Stimulated activated CD4-positive, alpha-beta T cell treated with anti-CD3 and anti-CD28 coated beads, Interleukin-1b, Interleukin-23, amount 100 ng/mL, for 48 hours (primary cell): ENCODE measurements at regions not wholly inside any gene's neighbourhood (a gene's known extent, or its start where the extent isn't known, plus 50 kb on each side); places are given as distances from the start of the nearest gene placed in this dataset.

Experiments
- DNase-seq: peaks from one replicate; pipeline ENCODE4 v3.0.0-alpha.2; 2020

DNA sequence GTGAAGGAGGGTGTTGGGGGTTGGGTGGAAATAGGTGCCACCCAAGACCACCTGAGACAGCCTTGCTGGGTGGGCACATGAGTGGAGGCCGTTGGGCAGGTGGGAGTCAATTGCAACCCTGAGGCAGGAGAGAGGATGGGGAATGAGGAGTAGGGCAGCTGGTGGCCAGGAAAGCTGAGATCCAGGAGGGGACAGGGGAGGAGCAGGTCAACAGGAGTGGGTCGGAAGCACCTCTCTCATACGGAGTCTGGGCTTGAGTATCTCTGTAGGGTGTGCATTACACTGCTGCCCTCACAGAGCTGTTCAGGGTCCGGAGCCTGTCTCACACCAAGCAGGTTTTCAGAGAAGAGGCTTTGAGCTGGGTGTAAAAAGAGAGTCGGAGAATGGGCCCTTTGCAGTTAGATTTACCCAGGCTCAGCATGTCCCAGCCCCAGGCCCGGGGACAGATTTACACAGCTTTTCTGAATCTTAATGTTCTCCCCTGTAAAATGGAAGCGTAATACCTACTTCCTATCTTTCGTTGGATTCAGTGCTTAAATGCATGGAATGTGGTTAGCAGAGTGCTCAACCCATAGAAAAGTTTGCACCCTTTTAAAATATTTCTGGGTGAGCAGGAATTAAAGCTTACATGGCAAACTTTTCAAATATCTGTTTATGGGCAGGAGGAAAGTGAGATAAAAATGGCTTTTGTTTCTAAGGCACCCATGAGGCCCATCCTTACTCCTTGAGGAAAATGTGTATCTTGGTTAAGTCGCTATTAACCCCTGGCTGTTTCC, 144.0 kb upstream of the MYCN start:
- no peak for DNase-seq

DNA sequence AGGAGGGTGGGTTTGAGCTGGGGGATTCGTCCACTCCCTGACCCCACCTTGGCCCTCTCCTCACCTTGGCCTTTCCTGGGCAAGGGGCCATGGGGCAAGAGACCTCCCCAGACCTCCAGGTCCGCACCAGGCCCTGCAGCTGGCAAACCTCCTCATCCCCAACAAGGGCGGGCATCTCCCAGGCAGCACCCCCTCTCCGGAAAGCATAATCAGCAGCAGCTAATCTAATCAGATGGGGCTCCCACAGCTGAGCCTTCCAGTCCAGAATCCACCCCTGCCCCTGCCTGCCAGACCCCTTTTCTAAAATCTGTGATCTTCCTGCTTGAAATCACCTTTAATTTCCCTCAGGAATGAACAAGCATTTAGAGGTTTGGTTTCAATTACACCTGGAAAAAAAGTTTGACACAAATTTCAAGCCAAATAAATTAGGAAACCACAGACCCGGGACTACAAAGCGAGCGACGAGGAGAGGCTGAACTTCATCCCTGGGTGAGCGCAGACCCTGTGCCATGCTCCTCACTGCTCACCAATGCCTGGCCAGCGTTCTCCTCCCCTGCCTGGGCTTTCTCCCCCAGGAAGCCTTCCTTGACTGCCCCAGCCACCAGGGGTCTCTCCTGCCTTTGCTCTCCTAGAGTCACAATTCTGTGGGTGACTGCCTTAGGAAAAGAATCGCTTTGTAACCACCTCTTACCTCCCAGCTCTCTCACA, 143.0 kb upstream of the MYCN start:
- DNase-seq, result no peak

DNA sequence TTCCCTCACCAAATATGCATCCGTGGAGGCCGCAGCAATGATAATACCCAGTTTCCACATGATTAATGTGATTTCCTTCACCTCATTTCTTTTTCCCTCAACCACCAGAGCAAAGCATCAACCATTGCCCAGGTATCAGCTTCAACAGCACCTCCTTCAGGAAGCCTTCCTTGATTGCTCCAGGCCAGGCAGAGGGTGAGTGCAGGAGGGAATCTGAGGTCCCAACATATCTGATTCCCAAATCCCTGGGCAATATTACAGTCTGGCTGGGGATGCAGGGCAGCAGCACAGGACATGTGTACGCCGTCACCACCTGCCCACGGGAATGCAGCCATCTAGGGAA, 142.4 kb upstream of the MYCN start:
- DNase-seq, result no peak

DNA sequence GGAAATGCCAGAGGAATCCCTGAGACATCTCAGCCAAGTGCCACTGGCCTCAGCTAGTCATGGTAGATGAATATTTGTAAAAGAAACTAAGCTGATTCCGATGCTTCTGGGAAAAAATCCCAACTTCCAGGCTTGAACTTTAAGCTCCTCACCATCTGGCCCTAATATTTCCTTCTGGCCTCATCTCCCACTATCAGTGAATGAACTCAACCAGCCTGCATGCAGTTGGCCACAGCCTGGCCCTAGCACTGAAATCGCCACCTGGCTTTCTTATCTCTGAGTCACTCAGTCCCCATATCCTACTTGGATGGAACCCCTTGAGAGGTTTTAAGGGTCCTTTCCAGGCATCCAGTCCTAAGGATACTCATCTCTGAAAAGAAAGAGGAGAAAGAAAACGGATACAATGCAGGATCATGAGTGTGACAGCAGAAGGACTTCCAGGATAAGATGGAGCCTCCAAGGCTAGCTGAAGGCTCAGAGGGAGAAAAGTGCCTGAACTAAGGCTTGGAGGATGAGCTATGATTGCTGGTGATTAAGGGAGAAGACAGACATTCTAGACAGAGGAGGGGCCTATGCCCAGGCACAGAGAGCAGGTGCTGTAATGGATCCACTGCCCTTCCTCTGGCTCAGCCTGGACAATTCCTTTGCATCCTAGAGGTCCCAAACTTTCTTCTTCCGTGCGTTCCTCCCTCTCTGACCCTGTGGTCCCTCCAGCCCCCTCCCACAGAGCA, 141.5 kb upstream of the MYCN start:
- DNase-seq, result no peak

DNA sequence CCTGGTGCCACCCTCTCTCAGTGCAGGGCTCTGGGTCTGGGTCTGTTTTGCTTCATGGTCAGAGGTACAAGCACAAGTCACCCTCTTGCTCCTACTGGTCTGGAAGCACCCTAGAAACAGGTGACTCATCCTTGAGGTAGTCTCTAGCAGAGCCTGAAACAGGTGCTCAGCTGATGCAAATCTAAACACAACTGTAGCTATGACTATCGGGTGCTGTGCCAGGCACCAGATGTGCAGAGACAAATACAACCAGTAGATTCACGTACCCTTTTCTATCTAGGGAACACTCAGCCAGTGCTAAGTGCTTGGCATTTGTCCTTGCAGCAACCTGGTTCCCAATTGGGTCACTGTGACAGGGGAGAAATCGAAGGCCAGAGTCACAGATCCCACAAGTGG, 140.9 kb upstream of the MYCN start:
- no peak for DNase-seq

DNA sequence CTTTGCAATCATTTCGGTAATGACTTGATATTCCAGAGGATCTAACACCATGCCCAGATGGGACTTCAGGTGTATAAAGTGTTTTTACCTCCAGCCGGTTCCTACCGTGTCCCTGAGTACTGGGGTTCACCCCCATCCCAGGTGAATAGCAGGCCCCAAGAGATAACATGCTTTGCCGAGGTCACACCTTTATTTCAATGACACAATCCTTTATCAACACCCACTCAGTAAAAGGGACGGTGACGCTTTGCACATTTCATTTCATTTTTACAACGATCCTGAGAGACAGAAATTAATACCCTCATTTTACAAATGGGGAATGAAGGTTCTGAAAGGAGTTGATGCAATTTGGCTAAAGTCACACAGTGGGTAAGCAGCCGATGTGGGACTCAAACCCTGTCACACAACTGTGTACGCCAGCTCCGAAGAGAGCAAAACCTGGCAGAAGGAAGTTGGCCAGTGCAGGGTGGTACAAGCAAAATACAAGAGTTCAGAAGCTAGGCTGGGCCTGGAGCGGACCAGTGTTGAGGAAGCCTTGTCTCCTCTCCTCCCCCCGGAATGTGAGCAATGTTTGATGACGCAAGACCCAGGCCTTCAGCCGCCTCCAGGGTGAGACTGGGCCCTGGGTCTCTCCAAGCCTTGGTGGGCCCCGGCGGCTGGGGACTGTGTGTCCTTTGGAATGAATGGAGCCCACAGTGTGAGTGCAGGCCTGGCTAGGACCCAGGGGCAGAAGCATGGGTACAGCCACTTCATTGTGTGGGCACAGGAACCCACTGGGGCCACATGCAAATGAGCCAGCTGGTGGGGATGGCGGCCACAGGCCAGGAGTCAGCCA, 139.6 kb upstream of the MYCN start:
- no peak for DNase-seq

DNA sequence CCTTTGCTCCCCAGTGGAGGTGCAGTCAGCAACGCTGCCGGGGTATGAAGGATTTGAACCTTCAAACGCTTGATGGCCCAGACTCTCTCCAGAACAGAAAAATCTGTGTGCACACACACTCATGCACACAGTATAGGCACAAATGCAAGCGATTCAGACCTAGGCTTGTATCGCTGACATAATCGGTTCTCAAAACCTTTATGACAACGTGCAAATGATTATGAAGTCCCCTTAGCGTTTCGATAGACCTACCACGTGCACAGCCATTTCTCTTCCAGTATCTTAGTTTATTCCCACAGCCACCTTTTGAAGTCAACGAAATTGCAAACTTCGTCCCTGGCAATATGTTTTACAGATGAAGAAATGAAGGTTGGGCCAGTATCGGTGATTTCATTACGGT, 138.9 kb upstream of the MYCN start:
- DNase-seq, result no peak

DNA sequence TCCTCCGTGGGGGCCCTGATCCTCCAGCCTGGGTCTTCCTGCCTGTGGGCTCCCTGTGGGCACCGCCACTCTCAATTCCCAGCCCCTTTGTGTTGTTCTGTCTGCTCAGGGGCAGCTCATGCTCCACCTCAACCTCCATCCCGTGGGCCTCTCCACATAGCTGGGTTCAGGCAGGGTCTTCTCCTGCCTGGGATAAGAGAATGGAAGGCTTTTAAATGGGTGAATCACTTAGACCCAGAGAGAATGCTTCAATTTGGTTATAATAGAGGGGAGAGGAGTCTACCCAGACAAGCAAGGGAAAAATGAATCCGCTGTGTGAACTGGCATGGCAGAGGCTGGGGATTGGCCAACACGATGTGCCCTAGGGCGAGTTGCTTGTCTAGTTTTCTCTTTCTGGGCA, 138.4 kb upstream of the MYCN start:
- DNase-seq, result no peak

DNA sequence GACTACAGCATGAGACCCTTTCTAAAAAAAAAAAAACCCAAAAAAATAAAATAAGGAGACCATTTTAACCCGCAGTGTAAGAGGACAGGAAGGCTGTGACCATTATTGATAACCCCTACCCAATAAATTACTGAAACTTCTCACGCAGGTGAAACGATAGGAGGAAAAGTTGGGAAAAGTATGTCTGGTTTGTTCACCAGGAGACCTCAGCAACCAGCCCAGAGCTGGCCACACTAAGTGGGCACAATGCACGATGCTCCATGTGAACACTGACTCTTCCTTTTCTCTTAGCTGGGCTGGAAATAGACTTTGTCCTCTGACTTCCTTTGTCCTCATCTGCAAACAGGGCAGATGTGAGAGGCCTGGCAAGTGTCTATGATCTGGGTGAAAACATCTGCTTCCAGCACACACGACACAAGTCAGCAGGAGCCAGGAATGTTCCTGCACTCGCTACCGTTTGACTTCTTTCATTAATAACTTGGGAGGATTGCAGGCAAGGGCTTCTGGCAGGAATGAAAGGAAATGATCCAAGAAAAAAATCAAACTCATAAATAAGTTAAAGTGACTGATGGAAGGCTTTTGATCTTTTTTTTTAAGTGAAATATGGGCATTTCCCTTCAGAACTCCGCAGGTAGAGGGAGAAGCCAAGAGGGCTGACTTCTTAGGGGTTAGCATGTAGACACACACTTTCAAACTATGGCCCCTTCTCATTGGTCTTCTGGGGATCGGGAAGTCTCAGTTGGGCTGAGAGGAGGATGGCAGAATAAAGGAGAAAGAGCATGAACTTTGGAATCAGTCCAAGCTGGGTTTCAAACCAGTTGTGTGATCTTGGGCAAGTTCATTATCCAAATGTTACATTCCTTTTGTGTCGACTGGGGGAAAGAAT, 137.4 kb upstream of the MYCN start:
- DNase-seq, result no peak

DNA sequence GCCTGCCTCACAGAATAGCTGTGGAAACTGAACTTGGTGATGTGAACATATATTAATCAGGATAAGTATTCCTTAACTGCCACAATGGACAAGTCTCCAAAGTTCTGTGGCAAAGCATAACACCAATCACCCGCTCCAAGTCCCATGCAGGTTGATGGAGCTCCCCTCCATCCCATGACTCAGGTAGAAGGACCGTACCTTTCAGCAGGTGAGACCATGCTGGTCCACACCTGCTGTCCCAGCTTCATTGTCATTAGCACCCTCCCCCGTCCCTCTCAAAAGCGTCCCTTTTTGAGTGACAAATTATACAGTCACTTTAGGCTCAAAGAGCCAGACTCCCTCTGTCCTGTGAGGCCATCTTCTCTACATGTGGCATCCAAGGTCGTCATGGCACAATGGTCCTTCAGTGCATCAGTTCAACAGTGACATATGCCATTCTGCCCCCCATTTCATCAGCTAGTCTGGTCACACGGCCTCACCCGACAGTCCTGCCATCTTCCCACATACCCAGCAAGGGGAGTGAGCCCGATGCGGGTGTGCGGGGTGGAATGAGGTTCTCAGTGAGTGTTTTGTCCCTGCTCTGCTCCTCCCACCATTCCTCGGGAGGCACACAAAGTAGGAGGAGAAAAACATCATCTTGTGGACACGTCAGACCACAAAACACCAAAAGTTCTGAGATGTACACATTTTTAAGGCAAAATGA, 136.7 kb upstream of the MYCN start:
- DNase-seq, result no peak

DNA sequence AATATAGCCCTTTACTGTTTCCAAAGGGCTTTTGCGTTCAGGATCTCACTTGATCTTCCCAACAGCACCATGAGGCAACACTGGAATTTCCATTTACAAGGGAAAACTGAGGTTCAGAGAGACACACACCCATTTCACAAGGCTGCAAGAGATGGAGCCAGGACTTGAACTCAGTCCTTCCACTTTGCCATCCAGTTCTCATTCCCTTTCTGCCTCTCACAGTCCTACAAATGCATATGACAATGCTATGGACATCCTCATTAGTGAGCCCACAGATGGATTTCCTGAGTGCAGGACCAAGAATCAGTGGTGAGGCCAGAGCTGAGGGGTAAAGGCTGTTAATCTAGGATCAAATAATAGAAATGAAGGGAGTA, 136.1 kb upstream of the MYCN start:
- no peak for DNase-seq

DNA sequence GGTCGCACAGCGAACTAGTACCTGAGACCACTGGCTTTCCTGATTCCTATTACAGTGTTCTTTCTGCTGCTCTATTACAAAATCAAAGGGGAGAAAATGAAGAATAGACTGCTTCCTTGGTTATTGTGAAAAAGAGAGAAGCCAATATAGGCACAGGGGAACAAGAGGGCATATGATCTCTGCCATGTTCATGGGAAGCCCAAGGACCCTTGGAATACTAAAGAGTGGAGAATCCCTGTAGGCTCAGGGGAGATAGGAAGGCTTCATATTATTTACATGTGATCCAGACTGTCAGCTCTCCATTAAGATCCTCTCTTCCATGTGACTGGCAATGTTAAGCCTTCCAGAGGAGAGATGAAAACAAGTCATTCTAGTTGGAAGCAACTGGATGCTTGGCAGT, 135.7 kb upstream of the MYCN start:
- DNase-seq, result no peak

DNA sequence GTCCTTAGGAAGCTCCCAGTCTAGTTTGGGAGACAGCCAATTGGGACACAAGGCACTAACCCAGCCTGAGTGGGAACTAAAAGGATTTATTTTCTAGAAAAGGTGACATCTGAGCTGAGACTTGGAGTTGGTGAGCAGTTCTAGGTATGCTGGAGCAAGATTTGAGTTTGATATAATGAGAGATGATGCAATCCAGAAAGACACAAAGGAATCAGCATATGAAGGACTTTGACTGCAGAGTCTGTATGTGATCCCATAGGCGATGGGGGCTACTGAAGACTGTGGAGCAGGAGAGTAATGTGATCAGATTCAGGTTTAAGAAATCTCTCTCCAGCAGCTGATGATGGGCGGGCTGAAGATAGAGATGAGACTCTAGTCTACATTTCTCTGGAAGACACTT, 135.1 kb upstream of the MYCN start:
- no peak for DNase-seq

DNA sequence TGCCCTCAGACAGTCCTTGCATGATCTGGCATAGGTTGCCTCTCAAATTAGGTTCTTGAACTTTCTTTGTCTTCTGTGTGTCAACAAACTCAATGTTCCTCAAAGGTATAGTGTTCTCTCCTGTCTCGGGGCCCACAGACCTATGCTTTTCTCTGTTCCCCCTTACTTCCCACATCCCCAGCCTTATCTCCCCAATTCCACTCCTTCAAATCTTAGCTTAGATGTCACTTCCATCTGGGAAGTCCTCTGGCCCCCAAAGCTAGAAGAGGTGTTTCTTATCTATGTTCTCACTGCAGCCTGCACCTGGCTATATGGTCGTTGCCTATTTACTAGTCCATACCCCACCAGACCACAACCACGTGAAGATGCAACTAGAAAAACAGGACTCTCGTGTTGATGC, 134.6 kb upstream of the MYCN start:
- DNase-seq, result no peak

DNA sequence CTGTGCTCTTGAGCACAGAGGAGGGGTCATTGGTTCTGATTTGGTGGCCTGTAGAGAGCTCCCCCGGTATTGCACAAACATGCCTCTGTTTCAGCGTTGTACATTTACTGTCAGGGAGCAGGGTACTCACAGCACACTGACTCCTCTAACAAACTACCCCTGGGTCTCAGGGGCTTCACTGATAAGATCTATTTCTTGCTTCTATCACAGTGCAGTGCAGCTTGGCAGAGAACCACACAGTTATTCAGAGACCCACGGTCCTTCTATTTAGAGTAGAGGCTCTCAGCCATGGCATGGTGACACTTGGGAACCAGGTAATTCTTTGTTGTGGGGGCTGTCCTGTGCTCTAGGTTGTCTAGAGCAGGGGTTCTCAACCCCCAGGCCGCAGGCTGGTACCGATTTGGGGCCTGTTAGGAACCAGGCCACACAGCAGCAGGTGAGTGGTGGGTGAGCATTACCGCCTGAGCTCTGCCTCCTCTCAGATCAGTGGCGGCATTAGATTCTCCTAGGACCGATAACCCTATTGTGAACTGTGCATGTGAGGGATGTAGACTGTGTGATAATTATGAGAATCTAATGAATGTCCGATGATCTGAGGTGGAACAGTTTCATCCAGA, 133.4 kb upstream of the MYCN start:
- DNase-seq, result no peak

DNA sequence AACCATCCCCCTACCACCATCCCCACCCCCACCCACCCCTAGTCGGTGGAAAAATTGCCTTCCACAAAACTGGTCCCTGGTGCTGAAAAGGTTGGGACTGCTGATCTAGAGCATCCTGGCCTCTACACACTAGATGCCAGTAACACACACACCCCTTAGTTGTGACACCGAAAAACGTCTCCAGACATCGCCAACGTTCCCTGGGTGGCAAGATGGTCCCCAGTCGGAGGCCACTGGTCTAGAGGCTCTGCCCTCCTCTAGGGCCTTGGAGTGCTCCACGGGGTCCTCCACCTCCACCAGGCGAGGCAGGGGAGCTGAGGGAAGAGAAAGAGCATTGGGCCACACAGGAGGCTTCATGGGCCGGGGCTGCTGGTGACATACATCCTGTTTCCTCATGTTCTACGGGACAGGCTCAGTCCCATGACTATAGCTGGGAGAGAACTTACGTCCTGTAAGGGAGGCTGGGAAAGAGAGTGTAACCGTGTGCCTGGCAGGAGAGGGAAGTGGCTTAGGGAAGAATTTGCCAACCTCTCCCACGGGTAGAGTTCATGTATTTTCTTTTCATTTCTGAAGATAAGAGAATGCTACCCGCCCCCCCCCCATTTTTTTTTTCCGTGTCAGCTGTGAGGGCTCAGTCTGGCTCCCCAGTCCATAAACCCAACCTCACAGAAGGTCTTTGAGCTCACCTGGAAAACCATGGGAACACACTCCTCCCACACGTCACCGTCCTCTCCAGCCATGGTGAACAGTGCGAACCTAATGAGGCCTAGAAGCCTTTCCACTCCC, 132.7 kb upstream of the MYCN start:
- no peak for DNase-seq

DNA sequence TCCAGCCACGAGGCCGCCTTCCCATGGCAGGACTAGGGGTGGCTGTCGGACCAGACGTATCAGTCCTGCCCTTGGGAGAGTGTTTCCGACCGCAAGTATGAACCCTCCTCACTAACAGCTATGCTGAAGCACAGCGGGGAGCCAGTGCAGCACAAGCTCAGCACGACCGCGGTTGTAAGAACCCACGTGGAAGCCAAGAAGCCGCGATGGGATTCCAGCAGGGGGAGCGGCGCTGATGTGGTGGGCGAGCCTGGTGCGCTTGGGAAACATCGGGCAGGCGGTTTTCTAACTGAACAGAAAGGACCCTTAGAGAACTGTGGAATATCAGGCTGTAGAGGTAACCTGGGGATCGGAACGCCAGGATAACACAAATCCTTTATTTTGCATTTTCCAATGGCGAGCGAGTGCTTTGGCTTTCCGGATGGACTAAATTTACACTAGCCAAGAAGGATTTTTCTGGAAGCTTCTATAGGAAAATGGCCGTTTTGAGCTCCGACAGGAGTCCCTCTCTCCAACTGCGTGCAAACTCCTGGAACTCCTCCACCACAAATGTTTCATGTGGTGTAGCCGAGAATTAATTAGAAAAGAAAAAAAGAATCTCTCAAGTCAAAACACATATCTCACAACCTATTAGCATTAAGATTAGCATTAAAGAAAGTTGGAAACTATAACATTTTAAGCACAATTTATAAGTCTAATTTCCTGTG, 132.0 kb upstream of the MYCN start:
- DNase-seq, result no peak

DNA sequence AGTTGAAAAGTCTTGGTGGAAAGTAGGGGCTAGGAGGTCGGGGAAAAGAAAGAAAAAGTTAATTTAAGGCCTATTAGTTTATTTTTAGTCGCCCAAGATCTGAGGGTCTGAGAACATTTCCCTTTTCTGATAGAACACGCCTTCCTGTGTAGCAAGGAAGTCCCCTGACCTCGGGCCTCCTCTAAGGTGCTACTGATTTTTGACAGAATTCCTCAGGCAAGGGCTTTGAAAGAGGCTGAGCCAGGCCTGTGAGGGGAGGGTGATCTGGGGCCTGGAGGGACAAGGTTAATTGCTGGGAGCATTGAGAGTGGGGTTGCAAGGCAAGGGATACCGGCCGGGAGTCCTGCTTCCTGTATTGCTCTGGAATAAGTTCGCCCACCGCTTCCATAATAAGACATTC, 131.4 kb upstream of the MYCN start:
- no peak for DNase-seq

DNA sequence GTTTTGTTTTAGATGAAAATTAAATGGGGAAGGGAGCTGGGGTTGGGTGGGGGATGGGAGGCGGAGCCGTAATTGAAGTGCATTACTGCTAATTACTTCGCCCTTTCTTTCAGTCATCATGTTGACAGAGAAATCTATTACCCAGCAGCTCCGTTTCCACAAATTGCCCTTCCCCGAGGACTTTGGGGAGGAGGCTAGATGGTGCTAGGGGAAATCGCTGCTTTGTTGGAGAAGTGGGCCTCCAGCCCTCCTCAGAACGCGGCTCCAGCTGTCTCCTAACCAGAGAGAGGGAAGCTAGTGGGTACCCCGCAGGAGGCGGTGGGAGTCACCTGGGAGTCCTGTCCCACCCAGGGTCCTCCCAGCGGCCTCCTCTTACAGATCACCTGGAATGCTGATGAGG, 130.9 kb upstream of the MYCN start:
- no peak for DNase-seq
